ENCODE measurements at regions not wholly inside any gene's neighbourhood (a gene's known extent, or its start where the extent isn't known, plus 50 kb on each side); places are given as distances from the start of the nearest gene placed in this dataset.

- TF ChIP-seq EZH2 (IDR thresholded peaks at IDR 0.05) = no peak
- TF ChIP-seq YY1 (IDR thresholded peaks at IDR 0.05; ENCODE audit: extremely low read depth, insufficient replicate concordance, low read depth, low read length) = no peak
- no peak for TF ChIP-seq CTCF (IDR thresholded peaks at IDR 0.05 in 2 of 3, conservative IDR thresholded peaks at IDR 0.05 in 1 of 3; ENCODE audit: borderline replicate concordance in 1 of 3, insufficient read depth in 1 of 3, low read depth in 2 of 3, low read length in 2 of 3)
- TF ChIP-seq POLR2AphosphoS5 (IDR thresholded peaks at IDR 0.05; ENCODE audit: low read depth, low read length) = no peak
- no peak for TF ChIP-seq SIN3A (IDR thresholded peaks at IDR 0.05; ENCODE audit: low read depth)
- no peak for TF ChIP-seq FOSL1 (IDR thresholded peaks at IDR 0.05; ENCODE audit: low read depth)
- TF ChIP-seq EZH2phosphoT487 (IDR thresholded peaks at IDR 0.05; ENCODE audit: borderline replicate concordance) = no peak
- TF ChIP-seq TCF7L2 (IDR thresholded peaks at IDR 0.05; ENCODE audit: borderline replicate concordance, extremely low read depth, insufficient read depth, insufficient read length) = no peak
- TF ChIP-seq REST (IDR thresholded peaks at IDR 0.05; ENCODE audit: low read depth) = no peak
- TF ChIP-seq POLR2A (IDR thresholded peaks at IDR 0.05; ENCODE audit: borderline replicate concordance, extremely low read depth, insufficient read depth, insufficient read length) = no peak
- no peak for TF ChIP-seq JUND (IDR thresholded peaks at IDR 0.05)
- TF ChIP-seq SP1 (IDR thresholded peaks at IDR 0.05; ENCODE audit: low read depth) = no peak
- TF ChIP-seq ATF3 (IDR thresholded peaks at IDR 0.05) = no peak
- TF ChIP-seq EGR1 (IDR thresholded peaks at IDR 0.05; ENCODE audit: low read depth) = no peak
Observed at GRCh38 chr1:116852910-116853309, 56.8 kb upstream of the PTGFRN start.
